HG02884 (cell line): ENCODE measurements at regions not wholly inside any gene's neighbourhood (a gene's known extent, or its start where the extent isn't known, plus 50 kb on each side); places are given as distances from the start of the nearest gene placed in this dataset.

Experiments
- ATAC-seq: cut with Tn5 transposase; IDR thresholded peaks from one replicate; pipeline ENCODE4 v1.9.1; 2021; ENCODE audit warnings: mild to moderate bottlenecking, moderate library complexity; ENCODE audit not compliant: unreplicated experiment

DNA sequence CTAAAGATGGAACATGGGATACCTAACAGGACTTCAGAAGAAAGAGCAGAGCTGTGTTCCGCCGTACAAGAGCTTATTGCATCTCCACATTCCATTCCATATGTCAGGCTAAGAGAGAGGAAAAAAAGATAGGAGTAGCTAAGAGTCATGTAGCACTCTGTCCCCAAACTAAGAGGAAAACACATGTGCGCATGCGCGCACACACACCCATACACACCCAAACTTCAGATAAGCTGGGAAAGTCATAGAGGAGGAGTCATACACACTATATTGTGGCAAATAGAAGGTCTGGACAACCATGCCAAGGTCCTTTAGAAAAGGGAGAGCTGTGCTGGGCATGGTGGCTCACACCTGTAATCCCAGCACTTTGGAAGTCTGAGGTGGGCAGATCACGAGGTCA, 132.4 kb downstream of the RAB11FIP2 start:
- no peak for ATAC-seq

- no peak for ATAC-seq
These were observed 125.8 kb downstream of the RAB11FIP2 start for GRCh38 chr10:117920956-117921355.

GRCh38 chr10:117921421-117921820, 125.3 kb downstream of the RAB11FIP2 start:
- ATAC-seq: no peak

DNA sequence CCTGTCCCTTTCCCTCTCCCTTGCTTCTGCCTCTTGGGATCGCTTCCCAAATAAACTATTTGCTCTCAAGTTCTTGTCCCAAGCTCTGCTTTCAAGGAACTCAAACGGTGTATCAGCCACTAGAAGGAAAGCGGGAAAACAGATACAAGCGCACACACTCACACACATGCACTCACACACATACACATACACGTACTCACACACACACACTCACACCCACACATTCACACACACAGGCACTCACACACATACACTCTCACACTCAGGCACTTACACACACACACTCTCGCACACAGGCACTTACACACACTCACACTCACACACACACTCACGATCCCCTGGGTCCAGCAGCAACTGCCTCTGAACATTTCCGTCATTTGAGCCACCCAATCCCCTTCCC, 121.9 kb downstream of the RAB11FIP2 start:
- ATAC-seq: no peak

DNA sequence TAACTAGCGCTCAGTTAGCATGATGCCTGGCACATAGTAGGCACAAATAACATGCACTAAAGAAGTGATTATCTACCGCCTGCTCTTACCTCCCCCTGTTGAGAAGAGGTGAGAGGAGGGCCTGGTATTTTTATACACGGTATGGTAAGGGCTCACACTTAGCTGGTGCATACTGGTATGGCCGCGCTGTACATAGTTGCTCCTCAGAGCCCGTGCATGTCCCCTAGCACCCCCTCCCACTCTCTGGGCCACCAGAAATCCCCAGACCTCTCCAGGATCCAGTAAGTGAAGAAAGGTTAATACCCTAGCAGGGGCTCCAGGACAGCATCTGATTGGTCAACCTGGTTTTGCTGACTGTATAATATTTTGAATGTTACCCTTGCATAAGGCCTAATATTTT, 121.4 kb downstream of the RAB11FIP2 start:
- no peak for ATAC-seq

DNA sequence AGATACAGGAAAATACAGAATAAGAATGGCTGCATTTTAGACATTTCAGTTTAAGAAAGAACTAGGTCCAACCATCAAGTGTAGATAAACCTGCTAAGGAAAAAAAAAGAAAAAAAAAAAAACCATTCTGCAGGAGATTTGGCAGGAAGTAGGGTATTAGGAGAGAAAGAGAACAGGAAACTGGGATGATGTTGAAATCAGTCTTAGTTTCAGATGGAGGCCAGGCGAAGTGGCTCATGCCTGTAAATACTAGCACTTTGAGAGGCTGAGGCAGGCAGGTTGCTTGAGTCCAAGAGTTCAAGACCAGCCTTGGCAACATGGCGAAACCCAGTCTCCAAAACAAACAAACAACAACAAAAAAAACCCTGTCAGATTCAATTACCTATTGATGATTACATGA, 120.2 kb downstream of the RAB11FIP2 start:
- ATAC-seq: no peak

- no peak for ATAC-seq
These were observed 119.4 kb downstream of the RAB11FIP2 start for GRCh38 chr10:117927332-117927731.

DNA sequence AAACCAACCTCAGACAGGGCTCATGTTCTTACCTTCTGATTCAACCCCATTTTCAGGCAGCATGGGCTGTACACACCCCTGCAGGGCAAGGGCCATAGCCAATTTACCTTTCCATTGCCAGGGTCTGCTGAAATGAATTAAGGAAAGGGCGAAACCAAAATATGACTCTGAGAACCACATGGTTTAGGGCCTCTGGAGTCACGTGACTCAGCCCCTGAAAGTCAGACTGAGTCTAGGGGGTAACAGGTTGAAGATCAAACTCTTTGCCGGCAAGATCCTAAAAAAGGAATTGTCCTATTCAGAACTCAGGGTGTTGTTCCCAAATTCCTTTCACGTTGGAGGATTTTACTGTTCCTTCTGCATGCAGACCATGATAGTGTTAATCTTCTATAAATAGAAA, 118.9 kb downstream of the RAB11FIP2 start:
- ATAC-seq: no peak

- no peak for ATAC-seq
These were observed 118.5 kb downstream of the RAB11FIP2 start for GRCh38 chr10:117928281-117928680.

GRCh38 chr10:117928741-117929140, 118.0 kb downstream of the RAB11FIP2 start:
- ATAC-seq: no peak

DNA sequence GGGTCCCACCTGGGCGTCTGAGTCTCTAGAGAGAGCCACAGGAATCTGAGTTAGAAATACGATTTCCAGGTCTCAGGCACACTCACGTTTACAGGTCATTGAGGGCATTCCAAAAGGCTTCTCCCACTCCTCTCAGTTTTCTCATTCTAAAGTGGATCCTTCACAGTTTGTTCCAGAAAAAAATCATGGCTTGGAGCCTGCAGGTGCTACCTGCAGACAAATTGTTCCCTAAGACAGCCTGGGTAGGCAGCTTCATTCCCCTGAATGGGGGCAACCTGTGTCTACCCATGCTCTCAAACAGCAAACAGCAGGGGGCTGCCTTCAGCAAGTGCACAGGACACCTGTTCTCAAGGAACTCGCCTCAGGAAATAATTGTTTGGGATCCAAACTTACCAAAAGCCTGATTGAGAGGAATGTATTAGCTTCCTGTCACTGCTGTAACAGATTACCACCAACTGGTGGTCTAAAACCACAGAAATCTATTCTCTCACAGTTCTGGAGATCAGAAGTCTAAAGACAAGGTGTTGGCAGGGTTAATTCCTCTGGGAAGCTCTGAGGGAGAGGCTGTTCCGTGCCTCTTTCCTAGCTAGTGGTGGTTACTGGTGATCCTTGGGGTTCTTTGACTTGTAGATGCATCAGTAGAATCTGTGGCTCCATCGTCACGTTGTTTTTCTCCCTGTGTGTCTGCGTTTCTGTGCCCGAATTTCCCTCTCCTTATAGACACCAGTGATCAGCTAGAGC, 117.2 kb downstream of the RAB11FIP2 start:
- ATAC-seq: no peak

DNA sequence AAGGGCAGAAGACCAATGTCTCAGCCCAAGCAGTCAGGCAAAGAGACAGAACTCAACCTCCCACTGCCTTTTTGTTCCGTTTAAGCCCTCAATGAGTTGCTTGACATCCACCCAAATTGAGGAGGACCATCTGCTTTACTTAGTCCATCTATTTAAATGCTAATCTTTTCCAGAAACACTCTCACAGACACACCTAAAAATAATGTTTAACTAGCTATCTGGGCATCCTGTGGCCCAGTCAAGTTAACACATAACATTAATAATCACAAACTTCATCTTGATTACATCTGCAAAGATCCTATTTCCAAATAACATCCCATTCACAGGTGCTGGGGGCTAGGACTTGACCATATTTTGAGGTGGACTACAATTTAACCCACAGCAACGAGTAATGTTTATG, 115.7 kb downstream of the RAB11FIP2 start:
- ATAC-seq: no peak

GRCh38 chr10:117933036-117933435, 113.7 kb downstream of the RAB11FIP2 start:
- ATAC-seq: no peak

DNA sequence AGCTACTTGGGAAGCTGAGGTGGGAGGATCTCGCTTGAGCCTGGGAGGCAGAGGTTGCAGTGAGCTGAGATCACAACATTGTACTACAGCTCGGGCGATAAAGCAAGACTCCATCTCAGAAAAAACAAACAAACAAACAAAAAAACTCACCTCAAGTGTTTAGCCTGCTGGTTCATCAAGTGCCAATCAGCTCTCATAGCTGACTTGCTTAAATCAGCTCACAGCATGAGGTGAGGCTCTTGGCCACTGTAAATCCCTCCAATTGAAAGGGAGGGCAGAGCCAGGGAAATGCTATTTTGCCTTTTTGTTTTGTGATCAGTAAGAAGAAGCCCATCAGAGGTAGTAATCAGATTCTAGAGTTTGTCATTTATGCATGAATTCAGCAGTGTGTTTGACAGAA, 112.3 kb downstream of the RAB11FIP2 start:
- no peak for ATAC-seq

GRCh38 chr10:117936141-117936540, 110.6 kb downstream of the RAB11FIP2 start:
- ATAC-seq: no peak

GRCh38 chr10:117936566-117936965, 110.2 kb downstream of the RAB11FIP2 start:
- ATAC-seq: no peak

DNA sequence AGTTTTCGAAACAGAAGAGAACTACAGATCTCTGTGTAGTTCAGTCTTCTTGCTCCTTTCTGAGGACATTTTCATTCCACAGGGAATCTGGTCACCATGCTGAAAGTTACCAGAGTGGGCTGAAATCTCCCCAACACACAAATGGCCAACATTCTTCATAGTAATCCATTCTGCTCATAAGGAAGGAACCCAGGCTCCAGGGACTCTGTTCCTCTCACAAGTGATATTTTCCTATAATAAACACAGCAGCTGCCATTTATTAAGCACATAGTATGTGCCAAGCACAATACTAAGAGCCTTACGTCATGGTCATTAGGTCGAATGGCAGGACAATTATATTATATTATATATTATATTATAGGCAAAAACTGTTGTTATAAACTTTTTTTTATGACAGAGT, 109.8 kb downstream of the RAB11FIP2 start:
- ATAC-seq: no peak

GRCh38 chr10:117938104-117938503, 108.6 kb downstream of the RAB11FIP2 start:
- ATAC-seq: no peak

DNA sequence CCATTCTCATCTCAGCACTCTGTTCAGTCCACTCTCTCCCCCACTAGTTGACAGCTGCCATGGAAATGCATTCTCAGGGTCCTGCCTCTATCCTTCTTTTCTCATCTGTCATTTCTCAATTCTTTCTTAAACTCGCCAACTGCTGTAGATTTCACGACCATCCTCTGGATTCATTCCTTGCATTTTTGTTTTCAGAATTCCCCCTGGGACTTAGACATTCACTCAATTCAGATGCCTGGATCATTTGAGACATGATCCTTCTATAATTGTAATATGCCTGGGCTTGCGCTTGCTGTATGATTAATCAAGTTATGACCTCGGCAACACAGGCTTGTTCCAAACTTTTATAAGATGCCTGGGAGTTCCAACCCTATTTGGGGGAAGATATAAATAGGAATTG, 104.5 kb downstream of the RAB11FIP2 start:
- ATAC-seq: no peak

- no peak for ATAC-seq
These were observed 101.9 kb downstream of the RAB11FIP2 start for GRCh38 chr10:117944676-117945447.

GRCh38 chr10:117945651-117946050, 101.1 kb downstream of the RAB11FIP2 start:
- no peak for ATAC-seq

- ATAC-seq: no peak
These were observed 100.1 kb downstream of the RAB11FIP2 start for GRCh38 chr10:117946525-117947070.
